ENCODE measurements at regions not wholly inside any gene's neighbourhood (a gene's known extent, or its start where the extent isn't known, plus 50 kb on each side); places are given as distances from the start of the nearest gene placed in this dataset.

DNA sequence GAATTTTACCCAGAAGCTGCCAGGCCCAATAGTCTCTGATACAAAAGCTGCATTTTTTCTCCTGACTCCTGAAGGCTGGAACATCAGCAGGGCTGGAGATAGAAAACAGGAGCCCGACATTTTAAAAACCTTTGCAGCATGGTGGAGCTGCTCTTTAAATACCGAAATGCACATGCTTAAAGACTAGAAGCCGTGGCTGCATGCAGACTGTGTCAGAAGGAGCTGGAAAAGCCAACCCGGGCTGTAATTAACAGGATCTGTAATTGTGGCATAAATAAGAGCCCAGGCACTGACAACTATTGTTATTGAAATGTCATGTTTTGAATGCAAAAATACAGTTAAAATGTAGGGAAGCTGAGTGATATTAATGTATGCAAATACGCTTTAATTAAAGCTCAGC is 304.9 kb upstream of the PLET1 start:
- no peaks in the 10 kb centered on the region for H3K79me1 ChIP-seq (ENCODE audit: low read depth, low read length)
- no peak overlapping the region for H3K14ac ChIP-seq (ENCODE audit: insufficient read length)
- WGBS, 2 experiments (ENCODE audit: extremely low coverage in 1 of 2, insufficient coverage in 1 of 2, insufficient read length in 1 of 2, insufficient replicate concordance in 2 of 2, low coverage in 1 of 2, low lambda C conversion rate in 2 of 2, missing lambda C conversion rate in 1 of 2): 86% methylated on average over 5 of the region's 5 CpGs; no CpG with 5 or more reads in 1 of the 2 experiments
- no peak overlapping the region for H3K56ac ChIP-seq (replicated peaks; ENCODE audit: insufficient read length, low read depth, low read length)
- H3K4ac ChIP-seq (replicated peaks; ENCODE audit: insufficient read length, low read depth, low read length): no peak overlapping the region
- H2BK120ac ChIP-seq (replicated peaks; ENCODE audit: low read depth, low read length): no peak overlapping the region
- no peak overlapping the region for H4K8ac ChIP-seq (ENCODE audit: extremely low read depth, insufficient read depth, low read length)
- H3K4me2 ChIP-seq (ENCODE audit: insufficient read depth in 1 of 2, low read depth in 2 of 2, low read length in 2 of 2): no peak overlapping the region
- no peaks in the 10 kb centered on the region; a peak in 1 of 7 replicates for H3K27me3 ChIP-seq (replicated peaks in 1 of 4; ENCODE audit: control insufficient read depth in 3 of 4, extremely low read depth in 1 of 4, insufficient read depth in 3 of 4, low read length in 3 of 4)
- H2BK15ac ChIP-seq (ENCODE audit: low read length): no peak overlapping the region
- H3K4me1 ChIP-seq (replicated peaks in 1 of 4; ENCODE audit: control insufficient read depth in 3 of 4, insufficient read depth in 4 of 4, low read length in 3 of 4): no peaks in the 10 kb centered on the region
- H3K27ac ChIP-seq (ENCODE audit: low read depth, low read length): no peak overlapping the region
- no peak overlapping the region for H3K18ac ChIP-seq (ENCODE audit: extremely low read depth, low read length)
- no peak overlapping the region for H3K23ac ChIP-seq (ENCODE audit: insufficient read length)
- no peak overlapping the region for H4K5ac ChIP-seq (ENCODE audit: insufficient read length, low read depth, low read length)
- no peak overlapping the region for H3K4me3 ChIP-seq (ENCODE audit: extremely low read depth in 1 of 4, insufficient read depth in 2 of 4, low read depth in 3 of 4, low read length in 4 of 4)
- H3K79me2 ChIP-seq (ENCODE audit: control insufficient read depth in 1 of 2, insufficient read depth in 2 of 2, low read length in 2 of 2): no peaks in the 10 kb centered on the region
- ChIA-PET CTCF (ENCODE audit: partially characterized antibody) (interaction anchor here (0.7 to 3.7 kb wide), 8 partner anchors 10 to 724 kb away, joined by 3 to 37 read pairs (median 6); no protein-coding TSS in a partner anchor), POLR2A (ENCODE audit: partially characterized antibody) (no interaction called here)
- no peak for DNase-seq (ENCODE audit: low read depth in 1 of 2, low spot score in 2 of 2)
- H3K9ac ChIP-seq (replicated peaks in 1 of 4; ENCODE audit: extremely low read depth in 1 of 4, low read depth in 3 of 4, low read length in 3 of 4): no peak overlapping the region
- FAIRE-seq: no peak
- H2BK20ac ChIP-seq (ENCODE audit: low read length): no peak overlapping the region
- no peak overlapping the region for H2BK12ac ChIP-seq (ENCODE audit: low read depth, low read length)
- no peak overlapping the region for H2AK5ac ChIP-seq (ENCODE audit: low read depth, low read length)
- no peaks in the 10 kb centered on the region for H3K9me3 ChIP-seq (ENCODE audit: insufficient read depth in 2 of 2, low read depth in 1 of 2, low read length in 1 of 2)
- no peaks in the 10 kb centered on the region for H4K20me1 ChIP-seq (replicated peaks in 1 of 2; ENCODE audit: control insufficient read depth in 1 of 2, insufficient read depth in 2 of 2, low read length in 2 of 2)
- no peak overlapping the region for H2AFZ ChIP-seq (ENCODE audit: low read length)
- H2BK5ac ChIP-seq (ENCODE audit: low read depth, low read length): no peak overlapping the region
- no peaks in the 10 kb centered on the region for H3K23me2 ChIP-seq (ENCODE audit: low read depth, low read length)
- H4K91ac ChIP-seq (replicated peaks; ENCODE audit: insufficient read length, low read length): no peak overlapping the region
- no peaks in the 10 kb centered on the region for H3K36me3 ChIP-seq (ENCODE audit: control insufficient read depth in 2 of 4, insufficient read depth in 4 of 4, low read length in 3 of 4)
- no peak for TF ChIP-seq SIX5 (IDR thresholded peaks at IDR 0.05; ENCODE audit: low read depth, low read length)
- no peak for TF ChIP-seq RXRA (IDR thresholded peaks at IDR 0.05; ENCODE audit: insufficient read depth, low read depth, low read length)
- TF ChIP-seq MAFK (IDR thresholded peaks at IDR 0.05; ENCODE audit: low read depth, low read length): no peak
- TF ChIP-seq SUZ12 (IDR thresholded peaks at IDR 0.05; ENCODE audit: low read length): no peak
- TF ChIP-seq GTF2F1 (IDR thresholded peaks at IDR 0.05; ENCODE audit: borderline replicate concordance, low read depth, low read length): no peak
- TF ChIP-seq KDM1A (IDR thresholded peaks at IDR 0.05; ENCODE audit: borderline replicate concordance, low read length): no peak
- TF ChIP-seq TAF7 (optimal IDR thresholded peaks at IDR 0.05; ENCODE audit: borderline replicate concordance, low read depth, low read length): no peak
- no peak for TF ChIP-seq POLR2AphosphoS5 (IDR thresholded peaks at IDR 0.05; ENCODE audit: low read depth, low read length)
- no peak for TF ChIP-seq NANOG (IDR thresholded peaks at IDR 0.05; ENCODE audit: insufficient read depth, low read depth, low read length, poor library complexity, severe bottlenecking)
- TF ChIP-seq RFX5 (IDR thresholded peaks at IDR 0.05; ENCODE audit: borderline replicate concordance, low read depth, low read length): no peak
- TF ChIP-seq CHD2 (IDR thresholded peaks at IDR 0.05; ENCODE audit: low read length): no peak
- no peak for TF ChIP-seq CHD1 (IDR thresholded peaks at IDR 0.05; ENCODE audit: low read depth, low read length)
- TF ChIP-seq SRF (IDR thresholded peaks at IDR 0.05; ENCODE audit: low read depth, low read length): no peak
- TF ChIP-seq KDM5A (IDR thresholded peaks at IDR 0.05; ENCODE audit: low read length): no peak
- TF ChIP-seq ZNF274 (IDR thresholded peaks at IDR 0.05; ENCODE audit: borderline replicate concordance, extremely low read depth, low read length): no peak
- no peak for TF ChIP-seq JUND (IDR thresholded peaks at IDR 0.05; ENCODE audit: low read length)

Data from H1 (cell line).